GM12878 (cell line): ENCODE measurements at regions not wholly inside any gene's neighbourhood (a gene's known extent, or its start where the extent isn't known, plus 50 kb on each side); places are given as distances from the start of the nearest gene placed in this dataset.
A peak's percentile ranks its signal among the peaks of the same experiment; 100 is the strongest.

Experiments used
- ATAC-seq: fragments of 200-7000 bp; cut with Tn5 transposase; 3 replicates; pipeline ENCODE4 v1.9.1; 2020; ENCODE audit warnings: mild to moderate bottlenecking, moderate library complexity
- BruUV-seq: library from RNA; stranded (reverse); fragments of 400-500 nt; replicated peaks from 2 replicates; lab custom pipeline; 2021; lab: Mats Ljungman, UMichigan
- CTCF ChIA-PET: fragments of 300-600 bp; sonication (Branson Sonifier 250); formaldehyde crosslinking; extraction: SDS; loops from one replicate; lab custom pipeline; 2021; ENCODE audit warnings: inconsistent platforms; lab: Yijun Ruan, JAX
- POLR2A ChIA-PET: fragments of 350-600 bp; formaldehyde crosslinking; extraction: SDS; loops from one replicate; lab custom pipeline; 2021; ENCODE audit warnings: inconsistent platforms; lab: Charles Lee
- RAD21 ChIA-PET: fragments of 300-600 bp; sonication (Branson Sonifier 250); formaldehyde crosslinking; loops from one replicate; lab custom pipeline; 2023; ENCODE audit warnings: antibody characterized with exemption; ENCODE audit not compliant: unreplicated experiment; lab: Charles Lee
- SMC1A ChIA-PET: fragments of 300-600 bp; sonication (Branson Sonifier 250); formaldehyde crosslinking; loops from one replicate; lab custom pipeline; 2023; ENCODE audit not compliant: unreplicated experiment, uncharacterized antibody; lab: Charles Lee
- DNase-seq: peaks from one replicate; pipeline ENCODE4 v3.0.0-alpha.2; 2011; ENCODE audit warnings: low read depth, low spot score
- FAIRE-seq: peaks from 3 replicates; lab custom pipeline; 2011; peaks lifted over from hg19 to GRCh38; lab: Jason Lieb, UNC
- H2AFZ ChIP-seq: 2 replicates; pipeline ENCODE4 v1.6.0; 2011; ENCODE audit warnings: low read depth, low read length, control low read depth; ENCODE audit not compliant: control insufficient read depth
- H3K27ac ChIP-seq: 2 replicates; pipeline ENCODE4 v1.5.1; 2011; ENCODE audit warnings: control low read depth; ENCODE audit not compliant: control insufficient read depth, insufficient read depth
- H3K27me3 ChIP-seq, 2 experiments: replicated peaks in 1 of 2; 2 replicates each; pipeline versions ENCODE4 v1.6.0 to v1.6.1; 2011; ENCODE audit warnings: low read length in 1 of 2; ENCODE audit not compliant: control insufficient read depth in 2 of 2, insufficient read depth in 2 of 2
- H3K36me3 ChIP-seq, 2 experiments: 2 replicates each; pipeline ENCODE4 v1.5.1; 2011; ENCODE audit warnings: low read length in 1 of 2; ENCODE audit not compliant: control insufficient read depth in 2 of 2, insufficient read depth in 2 of 2
- H3K4me1 ChIP-seq: 2 replicates; pipeline ENCODE4 v1.6.1; 2011; ENCODE audit warnings: mild to moderate bottlenecking, low read length, moderate library complexity, mixed read lengths; ENCODE audit not compliant: control insufficient read depth, insufficient read depth
- H3K4me2 ChIP-seq: 2 replicates; pipeline ENCODE4 v1.6.0; 2011; ENCODE audit warnings: control low read depth; ENCODE audit not compliant: control insufficient read depth, insufficient read depth
- H3K4me3 ChIP-seq: fragments of 200-600 bp; sonication (generic); 2 replicates; pipeline ENCODE4 v1.5.1; 2016
- H3K79me2 ChIP-seq: 2 replicates; pipeline ENCODE4 v1.6.0; 2011; ENCODE audit warnings: low read length; ENCODE audit not compliant: control insufficient read depth, insufficient read depth
- H3K9ac ChIP-seq: 2 replicates; pipeline ENCODE4 v1.8.0; 2011; ENCODE audit warnings: low read length, control low read depth, mixed read lengths; ENCODE audit not compliant: control insufficient read depth, insufficient read depth
- H3K9me3 ChIP-seq: replicated peaks from 3 replicates; pipeline ENCODE4 v1.5.1; 2011; ENCODE audit warnings: mild to moderate bottlenecking, low read length; ENCODE audit not compliant: control insufficient read depth, insufficient read depth
- H4K20me1 ChIP-seq: 2 replicates; pipeline ENCODE4 v1.6.0; 2011; ENCODE audit not compliant: control insufficient read depth, insufficient read depth
- ATF7 ChIP-seq: fragments of 450-650 bp; IDR thresholded peaks from 2 replicates; pipeline ENCODE4 v1.6.1; 2016; ENCODE audit warnings: low read depth, mild to moderate bottlenecking
- CHD1 ChIP-seq: IDR thresholded peaks from 2 replicates; pipeline ENCODE4 v1.6.1; 2012; ENCODE audit warnings: low read depth, low read length, improper control_type of control experiment
- EGR1 ChIP-seq, 2 experiments: IDR thresholded peaks; 1 replicate in 1 of 2; 2 replicates in 1 of 2; pipeline ENCODE4 v1.6.1; 2011 to 2012; ENCODE audit warnings: low read depth in 2 of 2, low read length in 2 of 2, borderline replicate concordance in 1 of 2, mild to moderate bottlenecking in 1 of 2, moderate library complexity in 1 of 2
- HDAC6 ChIP-seq: fragments of 200-600 bp; sonication (generic); IDR thresholded peaks from one replicate; pipeline ENCODE4 v1.8.0; 2017; ENCODE audit warnings: antibody characterized with exemption; ENCODE audit not compliant: unreplicated experiment
- MTA3 ChIP-seq: IDR thresholded peaks from 2 replicates; pipeline ENCODE4 v1.6.1; 2012; ENCODE audit warnings: low read length, inconsistent platforms, borderline replicate concordance
- MXI1 ChIP-seq: fragments of 150-350 bp; IDR thresholded peaks from 2 replicates; pipeline ENCODE4 v1.6.1; 2011; ENCODE audit warnings: low read depth, mild to moderate bottlenecking, inconsistent platforms, low read length, improper control_type of control experiment
- MYB ChIP-seq: fragments of 150-350 bp; IDR thresholded peaks from 2 replicates; pipeline ENCODE4 v1.6.1; 2014; ENCODE audit warnings: mild to moderate bottlenecking, low read depth, low read length, borderline replicate concordance
- PML ChIP-seq: IDR thresholded peaks from 2 replicates; pipeline ENCODE4 v1.6.1; 2012; ENCODE audit warnings: low read length, inconsistent platforms
- RUNX3 ChIP-seq: IDR thresholded peaks from 2 replicates; pipeline ENCODE4 v1.6.1; 2012; ENCODE audit warnings: low read length, inconsistent platforms
- SIX5 ChIP-seq: IDR thresholded peaks from 2 replicates; pipeline ENCODE4 v1.6.1; 2011; ENCODE audit warnings: mild to moderate bottlenecking, low read depth, low read length, moderate library complexity; ENCODE audit not compliant: severe bottlenecking
- SMAD1 ChIP-seq: fragments of 450-650 bp; IDR thresholded peaks from 2 replicates; pipeline ENCODE4 v1.6.1; 2018; ENCODE audit warnings: mild to moderate bottlenecking, low read depth; ENCODE audit not compliant: partially characterized antibody
- WGBS: methylation state at CpG from one replicate; pipeline ENCODE4 v1.1.6; 2016; ENCODE audit warnings: low lambda C conversion rate; ENCODE audit not compliant: insufficient replicate concordance, insufficient coverage; ENCODE audit errors: missing lambda C conversion rate; 5-methylcytosine and 5-hydroxymethylcytosine counted together
- in situ Hi-C: fragments of 300-500 bp; cut with MboI; formaldehyde crosslinking; loops from 9 replicates; pipeline ENCODE4 v1.14.3; 2018; ENCODE audit warnings: mixed read lengths
- intact Hi-C: fragments of 100-400 bp; cut with micrococcal nuclease; formaldehyde crosslinking; loops from one replicate; pipeline ENCODE4 v1.14.2; 2022; ENCODE audit not compliant: unreplicated experiment
- TF ChIP-seq, protein P1 (sequence below): fragments of 450-650 bp; IDR thresholded peaks from 2 replicates; pipeline ENCODE4 v1.6.1; 2017; ENCODE audit warnings: antibody characterized with exemption, mild to moderate bottlenecking, moderate library complexity
- TF ChIP-seq, protein P2 (sequence below): IDR thresholded peaks from 2 replicates; pipeline ENCODE4 v1.6.1; 2012; ENCODE audit warnings: low read depth, low read length, improper control_type of control experiment
- TF ChIP-seq, protein P3 (sequence below): IDR thresholded peaks from 2 replicates; pipeline ENCODE4 v1.6.1; 2012; ENCODE audit warnings: improper control_type of control experiment, low read depth, low read length; ENCODE audit not compliant: insufficient replicate concordance

DNA sequence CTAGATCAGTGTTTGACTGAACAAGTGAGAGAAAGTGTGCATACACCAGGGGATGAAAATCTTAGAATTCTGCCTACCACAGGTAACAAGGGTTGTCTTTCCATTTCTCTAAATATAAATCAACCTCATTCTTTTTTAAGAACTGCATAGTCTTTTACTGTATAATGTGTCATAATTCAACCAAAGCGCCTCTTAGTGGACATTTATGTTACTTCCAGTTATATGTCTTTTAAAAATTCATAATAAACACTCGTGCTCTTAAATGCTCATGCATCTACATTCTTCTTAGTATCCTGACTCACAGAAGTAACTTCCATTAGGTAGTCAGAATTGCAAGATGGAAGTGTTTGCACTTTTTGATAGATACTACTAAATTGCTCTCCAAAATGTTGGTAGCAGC lies 76.2 kb downstream of the CHRNA1 start (continued):
- TF ChIP-seq, protein P1, sequence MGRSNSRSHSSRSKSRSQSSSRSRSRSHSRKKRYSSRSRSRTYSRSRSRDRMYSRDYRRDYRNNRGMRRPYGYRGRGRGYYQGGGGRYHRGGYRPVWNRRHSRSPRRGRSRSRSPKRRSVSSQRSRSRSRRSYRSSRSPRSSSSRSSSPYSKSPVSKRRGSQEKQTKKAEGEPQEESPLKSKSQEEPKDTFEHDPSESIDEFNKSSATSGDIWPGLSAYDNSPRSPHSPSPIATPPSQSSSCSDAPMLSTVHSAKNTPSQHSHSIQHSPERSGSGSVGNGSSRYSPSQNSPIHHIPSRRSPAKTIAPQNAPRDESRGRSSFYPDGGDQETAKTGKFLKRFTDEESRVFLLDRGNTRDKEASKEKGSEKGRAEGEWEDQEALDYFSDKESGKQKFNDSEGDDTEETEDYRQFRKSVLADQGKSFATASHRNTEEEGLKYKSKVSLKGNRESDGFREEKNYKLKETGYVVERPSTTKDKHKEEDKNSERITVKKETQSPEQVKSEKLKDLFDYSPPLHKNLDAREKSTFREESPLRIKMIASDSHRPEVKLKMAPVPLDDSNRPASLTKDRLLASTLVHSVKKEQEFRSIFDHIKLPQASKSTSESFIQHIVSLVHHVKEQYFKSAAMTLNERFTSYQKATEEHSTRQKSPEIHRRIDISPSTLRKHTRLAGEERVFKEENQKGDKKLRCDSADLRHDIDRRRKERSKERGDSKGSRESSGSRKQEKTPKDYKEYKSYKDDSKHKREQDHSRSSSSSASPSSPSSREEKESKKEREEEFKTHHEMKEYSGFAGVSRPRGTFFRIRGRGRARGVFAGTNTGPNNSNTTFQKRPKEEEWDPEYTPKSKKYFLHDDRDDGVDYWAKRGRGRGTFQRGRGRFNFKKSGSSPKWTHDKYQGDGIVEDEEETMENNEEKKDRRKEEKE = peak; percentile 62; the same call in 1 of the 2 replicates
- TF ChIP-seq, all 136 proteins: peak for 4

DNA sequence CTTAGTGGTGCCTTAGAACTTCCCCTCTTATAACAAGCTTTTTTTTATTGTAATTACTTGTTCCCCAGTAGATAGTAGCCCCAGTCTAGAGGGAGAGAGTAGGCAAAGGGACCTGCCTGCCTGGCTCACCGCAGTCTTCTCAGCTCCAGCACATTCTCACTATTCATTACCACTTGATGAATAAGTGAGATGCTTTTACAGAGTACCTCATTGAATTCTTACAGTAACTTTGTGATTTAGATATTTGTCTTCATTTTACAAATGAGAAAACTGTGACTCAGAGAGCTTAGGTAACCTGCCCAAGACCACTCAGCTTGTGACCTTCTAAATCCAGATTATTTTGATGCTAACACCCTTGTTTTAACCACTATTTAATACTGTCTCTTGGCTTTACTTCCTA lies 77.8 kb downstream of the CHRNA1 start:
- Histone ChIP-seq H3K4me2 (no peak overlapping the region), H3K79me2 (peaks cover 4% of the 10 kb centered on the region), H3K27ac (no peak overlapping the region), H3K4me3 (no peak overlapping the region), H3K27me3 (peaks cover 0 to 2% of the 10 kb centered on the region in 2 experiments; a peak in 2 of 4 replicates), H3K9me3 (no peaks in the 10 kb centered on the region), H3K9ac (no peak overlapping the region), H2AFZ (no peak overlapping the region), H3K36me3 (no peaks in the 10 kb centered on the region), H3K4me1 (peaks cover 4% of the 10 kb centered on the region), H4K20me1 (no peaks in the 10 kb centered on the region)
- in situ Hi-C loops = loop anchor here (25.0 kb wide), 1 partner anchor 99 kb away; the partner anchor contains the start of gene WIPF1
- ChIA-PET SMC1A (interaction anchor here (0.6 to 17.5 kb wide), 25 partner anchors 9 to 225 kb away, joined by 3 to 537 read pairs (median 6); partner anchors contain the start of gene WIPF1), CTCF (interaction anchor here (0.7 to 17.3 kb wide), 21 partner anchors 8 to 451 kb away, joined by 3 to 534 read pairs (median 5); partner anchors contain the start of gene WIPF1), RAD21 (interaction anchor here (0.9 to 15.0 kb wide), 14 partner anchors 11 to 223 kb away, joined by 3 to 294 read pairs (median 6); partner anchors contain the start of gene WIPF1), POLR2A (interaction anchor here (0.8 to 4.4 kb wide), 6 partner anchors 50 to 200 kb away, joined by 3 to 30 read pairs (median 5); partner anchors contain the start of gene GPR155)
- no TSS peak for BruUV-seq
- no peak for DNase-seq
- no peak for ATAC-seq
- no peak for FAIRE-seq
- intact Hi-C loops = no loop called here
- 100% methylated on average over 1 of the region's 1 CpG for WGBS
- no peak for TF ChIP-seq ATF7
- TF ChIP-seq MXI1 = no peak
- TF ChIP-seq SIX5 = no peak
- TF ChIP-seq HDAC6 = no peak
- TF ChIP-seq, protein P2, sequence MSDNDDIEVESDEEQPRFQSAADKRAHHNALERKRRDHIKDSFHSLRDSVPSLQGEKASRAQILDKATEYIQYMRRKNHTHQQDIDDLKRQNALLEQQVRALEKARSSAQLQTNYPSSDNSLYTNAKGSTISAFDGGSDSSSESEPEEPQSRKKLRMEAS = no peak
- TF ChIP-seq PML = no peak
- no peak for TF ChIP-seq MTA3
- no peak for TF ChIP-seq MYB
- TF ChIP-seq, protein P3, sequence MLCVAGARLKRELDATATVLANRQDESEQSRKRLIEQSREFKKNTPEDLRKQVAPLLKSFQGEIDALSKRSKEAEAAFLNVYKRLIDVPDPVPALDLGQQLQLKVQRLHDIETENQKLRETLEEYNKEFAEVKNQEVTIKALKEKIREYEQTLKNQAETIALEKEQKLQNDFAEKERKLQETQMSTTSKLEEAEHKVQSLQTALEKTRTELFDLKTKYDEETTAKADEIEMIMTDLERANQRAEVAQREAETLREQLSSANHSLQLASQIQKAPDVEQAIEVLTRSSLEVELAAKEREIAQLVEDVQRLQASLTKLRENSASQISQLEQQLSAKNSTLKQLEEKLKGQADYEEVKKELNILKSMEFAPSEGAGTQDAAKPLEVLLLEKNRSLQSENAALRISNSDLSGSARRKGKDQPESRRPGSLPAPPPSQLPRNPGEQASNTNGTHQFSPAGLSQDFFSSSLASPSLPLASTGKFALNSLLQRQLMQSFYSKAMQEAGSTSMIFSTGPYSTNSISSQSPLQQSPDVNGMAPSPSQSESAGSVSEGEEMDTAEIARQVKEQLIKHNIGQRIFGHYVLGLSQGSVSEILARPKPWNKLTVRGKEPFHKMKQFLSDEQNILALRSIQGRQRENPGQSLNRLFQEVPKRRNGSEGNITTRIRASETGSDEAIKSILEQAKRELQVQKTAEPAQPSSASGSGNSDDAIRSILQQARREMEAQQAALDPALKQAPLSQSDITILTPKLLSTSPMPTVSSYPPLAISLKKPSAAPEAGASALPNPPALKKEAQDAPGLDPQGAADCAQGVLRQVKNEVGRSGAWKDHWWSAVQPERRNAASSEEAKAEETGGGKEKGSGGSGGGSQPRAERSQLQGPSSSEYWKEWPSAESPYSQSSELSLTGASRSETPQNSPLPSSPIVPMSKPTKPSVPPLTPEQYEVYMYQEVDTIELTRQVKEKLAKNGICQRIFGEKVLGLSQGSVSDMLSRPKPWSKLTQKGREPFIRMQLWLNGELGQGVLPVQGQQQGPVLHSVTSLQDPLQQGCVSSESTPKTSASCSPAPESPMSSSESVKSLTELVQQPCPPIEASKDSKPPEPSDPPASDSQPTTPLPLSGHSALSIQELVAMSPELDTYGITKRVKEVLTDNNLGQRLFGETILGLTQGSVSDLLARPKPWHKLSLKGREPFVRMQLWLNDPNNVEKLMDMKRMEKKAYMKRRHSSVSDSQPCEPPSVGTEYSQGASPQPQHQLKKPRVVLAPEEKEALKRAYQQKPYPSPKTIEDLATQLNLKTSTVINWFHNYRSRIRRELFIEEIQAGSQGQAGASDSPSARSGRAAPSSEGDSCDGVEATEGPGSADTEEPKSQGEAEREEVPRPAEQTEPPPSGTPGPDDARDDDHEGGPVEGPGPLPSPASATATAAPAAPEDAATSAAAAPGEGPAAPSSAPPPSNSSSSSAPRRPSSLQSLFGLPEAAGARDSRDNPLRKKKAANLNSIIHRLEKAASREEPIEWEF = no peak
- no peak for TF ChIP-seq RUNX3
- TF ChIP-seq CHD1 = no peak
- no peak for TF ChIP-seq SMAD1
- no peak for TF ChIP-seq EGR1 (IDR thresholded peaks at IDR 0.05; ENCODE audit: borderline replicate concordance in 1 of 2, low read depth in 2 of 2, low read length in 2 of 2)
